ENCODE measurements at regions not wholly inside any gene's neighbourhood (a gene's known extent, or its start where the extent isn't known, plus 50 kb on each side); places are given as distances from the start of the nearest gene placed in this dataset.
"Not testable (repeated sequence)": the region's sequence is repeated elsewhere in the genome, so short reads cannot be mapped to it uniquely, and the experiment has no call there.

- DNase-seq: peak; percentile 34
Measured at GRCh38 chrX:125089761-125090445, 229.8 kb upstream of the TEX13C start.

GRCh38 chrX:125093852-125094251, 225.8 kb upstream of the TEX13C start:
- no peak for DNase-seq

- no peak for DNase-seq
Measured at GRCh38 chrX:125094901-125095300, 224.8 kb upstream of the TEX13C start.

GRCh38 chrX:125096469-125096868, 223.2 kb upstream of the TEX13C start:
- no peak for DNase-seq

- DNase-seq: no peak
Measured at GRCh38 chrX:125096870-125097269, 222.8 kb upstream of the TEX13C start.

- DNase-seq: peak; percentile 90
Measured at GRCh38 chrX:125101971-125102755, 217.5 kb upstream of the TEX13C start.

GRCh38 chrX:125103693-125104092, 216.0 kb upstream of the TEX13C start:
- DNase-seq: no peak

GRCh38 chrX:125108921-125109320, 210.8 kb upstream of the TEX13C start:
- no peak for DNase-seq

GRCh38 chrX:125131164-125131563, 188.5 kb upstream of the TEX13C start:
- peak; percentile 69 for DNase-seq

GRCh38 chrX:125132274-125132673, 187.4 kb upstream of the TEX13C start:
- DNase-seq: no peak

GRCh38 chrX:125137521-125137920, 182.2 kb upstream of the TEX13C start:
- DNase-seq: peak; percentile 71

- no peak for DNase-seq
Measured at GRCh38 chrX:125150231-125150630, 169.4 kb upstream of the TEX13C start.

- DNase-seq: no peak
Measured at GRCh38 chrX:125151146-125151545, 168.5 kb upstream of the TEX13C start.

- DNase-seq: no peak
Measured at GRCh38 chrX:125152011-125152410, 167.7 kb upstream of the TEX13C start.

- DNase-seq: no peak
Measured at GRCh38 chrX:125153621-125154020, 166.1 kb upstream of the TEX13C start.

GRCh38 chrX:125154288-125155257, 165.1 kb upstream of the TEX13C start:
- not testable (repeated sequence) for DNase-seq

- not testable (repeated sequence) for DNase-seq
Measured at GRCh38 chrX:125155296-125156033, 164.2 kb upstream of the TEX13C start.

GRCh38 chrX:125170459-125170858, 149.2 kb upstream of the TEX13C start:
- DNase-seq: no peak

- no peak for DNase-seq
Measured at GRCh38 chrX:125172531-125172930, 147.1 kb upstream of the TEX13C start.

- no peak for DNase-seq
Measured at GRCh38 chrX:125175991-125176584, 143.6 kb upstream of the TEX13C start.

- peak; percentile 69 for DNase-seq
Measured at GRCh38 chrX:125193921-125194320, 125.8 kb upstream of the TEX13C start.

GRCh38 chrX:125198546-125198945, 121.1 kb upstream of the TEX13C start:
- peak; percentile 29 for DNase-seq
